OCI-LY7 (cell line): ENCODE measurements at regions not wholly inside any gene's neighbourhood (a gene's known extent, or its start where the extent isn't known, plus 50 kb on each side); places are given as distances from the start of the nearest gene placed in this dataset.

Experiments used
- BruUV-seq: library from RNA; stranded (reverse); fragments of 400-500 nt; replicated peaks from 2 replicates; lab custom pipeline; 2021; lab: Mats Ljungman, UMichigan
- CTCF ChIA-PET: fragments of 300-600 bp; sonication (Branson Sonifier 250); formaldehyde crosslinking; loops from one replicate; lab custom pipeline; 2022; ENCODE audit warnings: antibody characterized with exemption; ENCODE audit not compliant: unreplicated experiment; lab: Charles Lee
- POLR2A ChIA-PET: fragments of 300-600 bp; sonication (Branson Sonifier 250); formaldehyde crosslinking; loops from one replicate; lab custom pipeline; 2022; ENCODE audit warnings: antibody characterized with exemption; lab: Charles Lee
- DNase-seq: peaks from one replicate; pipeline ENCODE4 v3.0.0-alpha.2; 2015; ENCODE audit warnings: low spot score
- H2AFZ ChIP-seq: fragments of 200-600 bp; sonication (generic), shearing (Covaris generic); 2 replicates; pipeline ENCODE4 v1.6.1; 2014; ENCODE audit warnings: mild to moderate bottlenecking, antibody characterized with exemption, low read length, moderate library complexity
- H3K27ac ChIP-seq: fragments of 200-600 bp; sonication (generic); 2 replicates; pipeline ENCODE4 v1.5.1; 2014; ENCODE audit warnings: mixed run types, low read depth, mild to moderate bottlenecking, moderate library complexity, low read length, inconsistent platforms; ENCODE audit not compliant: poor library complexity, severe bottlenecking
- H3K36me3 ChIP-seq: fragments of 200-600 bp; sonication (generic); 2 replicates; pipeline ENCODE4 v1.6.1; 2014; ENCODE audit warnings: mild to moderate bottlenecking, antibody characterized with exemption, low read length, moderate library complexity, mixed read lengths; ENCODE audit not compliant: insufficient read depth
- H3K4me1 ChIP-seq: fragments of 200-600 bp; sonication (generic); 2 replicates; pipeline ENCODE4 v1.5.1; 2014; ENCODE audit warnings: mild to moderate bottlenecking, low read length; ENCODE audit not compliant: insufficient read depth, poor library complexity, severe bottlenecking
- H3K4me2 ChIP-seq: fragments of 200-600 bp; sonication (generic); 2 replicates; pipeline ENCODE4 v1.6.1; 2014; ENCODE audit warnings: mild to moderate bottlenecking, low read length
- H3K4me3 ChIP-seq: fragments of 200-600 bp; sonication (generic); 2 replicates; pipeline ENCODE4 v1.5.1; 2014; ENCODE audit warnings: mild to moderate bottlenecking, low read depth, low read length; ENCODE audit not compliant: poor library complexity, severe bottlenecking
- H3K79me2 ChIP-seq: fragments of 200-600 bp; sonication (generic); 2 replicates; pipeline ENCODE4 v1.6.1; 2016; ENCODE audit warnings: low read depth, mild to moderate bottlenecking, low read length, moderate library complexity, mixed read lengths; ENCODE audit not compliant: insufficient read depth
- H3K9me2 ChIP-seq: fragments of 200-600 bp; sonication (generic); 2 replicates; pipeline ENCODE4 v1.6.1; 2016; ENCODE audit warnings: mild to moderate bottlenecking, low read length, mixed read lengths; ENCODE audit not compliant: insufficient read depth
- H3K9me3 ChIP-seq: fragments of 200-600 bp; sonication (generic); 2 replicates; pipeline ENCODE4 v1.6.1; 2014; ENCODE audit warnings: mild to moderate bottlenecking, mixed run types, low read length, mixed read lengths
- H4K20me1 ChIP-seq: fragments of 200-600 bp; sonication (generic); 2 replicates; pipeline ENCODE4 v1.6.1; 2014; ENCODE audit warnings: mild to moderate bottlenecking, antibody characterized with exemption, low read length, moderate library complexity, mixed read lengths; ENCODE audit not compliant: insufficient read depth
- EZH2phosphoT487 ChIP-seq: fragments of 200-600 bp; sonication (generic); IDR thresholded peaks from 2 replicates; pipeline ENCODE4 v1.6.1; 2018; ENCODE audit warnings: low read depth, borderline replicate concordance, mild to moderate bottlenecking, mixed run types, antibody characterized with exemption, low read length, moderate library complexity, mixed read lengths
- intact Hi-C: fragments of 100-400 bp; cut with micrococcal nuclease; formaldehyde crosslinking; loops from one replicate; pipeline ENCODE4 v1.10.0; 2022; ENCODE audit not compliant: unreplicated experiment
- TF ChIP-seq, protein P1 (sequence below): fragments of 200-600 bp; sonication (generic); conservative IDR thresholded peaks from 2 replicates; pipeline ENCODE4 v1.5.1; 2014; ENCODE audit warnings: mild to moderate bottlenecking, antibody characterized with exemption, low read length, moderate library complexity, mixed read lengths

DNA sequence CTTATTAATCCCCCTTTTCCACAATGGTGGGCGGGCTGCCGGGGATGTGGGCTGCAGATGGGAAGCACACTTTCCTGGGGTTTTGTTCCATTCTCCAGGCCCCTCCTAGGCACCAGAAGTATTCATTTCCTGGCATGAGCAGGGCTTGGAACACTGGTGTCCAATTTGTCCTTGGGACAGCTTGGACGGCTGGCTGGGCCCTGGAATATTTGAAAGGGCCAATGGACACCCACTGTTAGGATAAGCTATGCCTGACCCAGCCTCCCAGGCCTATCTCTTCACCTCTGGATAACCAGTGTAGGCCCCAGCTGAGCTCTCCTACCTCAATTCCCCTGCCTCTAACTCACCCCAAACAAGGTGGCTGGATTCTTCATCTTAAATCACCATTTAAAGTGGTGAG lies 354.9 kb downstream of the PTEN start:
- H3K27ac ChIP-seq: no peak overlapping the region
- BruUV-seq: no TSS peak
- ChIA-PET POLR2A (interaction anchor here (0.5 to 1.2 kb wide), 4 partner anchors 63 to 1890 kb away, joined by 3 to 4 read pairs (median 4); partner anchors contain the start of gene RNLS), CTCF (no interaction called here)
- no peaks in the 10 kb centered on the region; the same call in 1 of the 2 replicates for H3K9me2 ChIP-seq
- H2AFZ ChIP-seq: no peak overlapping the region
- H3K4me1 ChIP-seq: no peaks in the 10 kb centered on the region
- no peak overlapping the region for H3K4me2 ChIP-seq
- no peaks in the 10 kb centered on the region for H3K79me2 ChIP-seq
- no peak overlapping the region for H3K4me3 ChIP-seq
- no peak for TF ChIP-seq EZH2phosphoT487
- TF ChIP-seq, protein P1, sequence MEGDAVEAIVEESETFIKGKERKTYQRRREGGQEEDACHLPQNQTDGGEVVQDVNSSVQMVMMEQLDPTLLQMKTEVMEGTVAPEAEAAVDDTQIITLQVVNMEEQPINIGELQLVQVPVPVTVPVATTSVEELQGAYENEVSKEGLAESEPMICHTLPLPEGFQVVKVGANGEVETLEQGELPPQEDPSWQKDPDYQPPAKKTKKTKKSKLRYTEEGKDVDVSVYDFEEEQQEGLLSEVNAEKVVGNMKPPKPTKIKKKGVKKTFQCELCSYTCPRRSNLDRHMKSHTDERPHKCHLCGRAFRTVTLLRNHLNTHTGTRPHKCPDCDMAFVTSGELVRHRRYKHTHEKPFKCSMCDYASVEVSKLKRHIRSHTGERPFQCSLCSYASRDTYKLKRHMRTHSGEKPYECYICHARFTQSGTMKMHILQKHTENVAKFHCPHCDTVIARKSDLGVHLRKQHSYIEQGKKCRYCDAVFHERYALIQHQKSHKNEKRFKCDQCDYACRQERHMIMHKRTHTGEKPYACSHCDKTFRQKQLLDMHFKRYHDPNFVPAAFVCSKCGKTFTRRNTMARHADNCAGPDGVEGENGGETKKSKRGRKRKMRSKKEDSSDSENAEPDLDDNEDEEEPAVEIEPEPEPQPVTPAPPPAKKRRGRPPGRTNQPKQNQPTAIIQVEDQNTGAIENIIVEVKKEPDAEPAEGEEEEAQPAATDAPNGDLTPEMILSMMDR: no peak
- DNase-seq: no peak
- intact Hi-C loops: loop anchor here (5.0 kb wide), 1 partner anchor 356 kb away; the partner anchor contains the start of genes KLLN and PTEN
- H4K20me1 ChIP-seq: no peaks in the 10 kb centered on the region
- H3K9me3 ChIP-seq: no peaks in the 10 kb centered on the region
- H3K36me3 ChIP-seq: no peaks in the 10 kb centered on the region

DNA sequence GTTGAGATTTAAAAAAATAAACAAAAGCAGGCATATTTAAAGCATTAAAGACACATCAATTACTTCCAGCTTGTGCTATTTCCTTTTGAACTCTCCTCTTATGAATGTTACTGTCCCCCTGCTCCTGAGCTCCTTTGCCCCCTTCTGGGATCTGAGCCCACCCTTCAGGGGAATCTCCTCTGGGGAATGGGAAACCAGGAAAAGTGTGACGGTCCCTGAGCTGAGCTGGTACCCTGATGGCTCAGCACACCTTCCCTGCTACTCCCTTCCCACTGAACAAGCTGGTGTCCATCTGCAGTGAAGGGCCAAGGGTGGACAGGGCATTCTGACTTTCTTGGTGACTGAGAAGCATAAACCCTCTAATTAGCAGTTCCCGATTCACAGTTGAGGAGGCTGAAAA lies 356.3 kb downstream of the PTEN start:
- ChIA-PET POLR2A (interaction anchor here (0.8 to 1.1 kb wide), 2 partner anchors 13 to 68 kb away, joined by 3 read pairs; no protein-coding TSS in a partner anchor), CTCF (no interaction called here)

More for the DNA sequence above, 356.3 kb downstream of the PTEN start:
- no peaks in the 10 kb centered on the region for H3K9me3 ChIP-seq
- intact Hi-C loops: loop anchor here (5.0 kb wide), 1 partner anchor 357 kb away; the partner anchor contains the start of genes KLLN and PTEN
- H3K4me2 ChIP-seq: no peak overlapping the region
- H2AFZ ChIP-seq: peak overlapping the region; percentile 47; the same call in 1 of the 2 replicates
- no peaks in the 10 kb centered on the region for H4K20me1 ChIP-seq
- H3K9me2 ChIP-seq: no peaks in the 10 kb centered on the region; the same call in 1 of the 2 replicates
- no peak overlapping the region for H3K4me3 ChIP-seq
- no peaks in the 10 kb centered on the region for H3K79me2 ChIP-seq
- no peaks in the 10 kb centered on the region for H3K36me3 ChIP-seq
- TF ChIP-seq EZH2phosphoT487: no peak
- TF ChIP-seq, protein P1: no peak
- BruUV-seq: no TSS peak
- no peaks in the 10 kb centered on the region for H3K4me1 ChIP-seq
- DNase-seq: no peak
- no peak overlapping the region for H3K27ac ChIP-seq
